AG09319 (cell line): ENCODE measurements at regions not wholly inside any gene's neighbourhood (a gene's known extent, or its start where the extent isn't known, plus 50 kb on each side); places are given as distances from the start of the nearest gene placed in this dataset.

Experiments used
- DNase-seq: peaks from one replicate; pipeline ENCODE4 v3.0.0-alpha.2; 2010; ENCODE audit warnings: low read depth; ENCODE audit errors: extremely low read depth
- TF ChIP-seq, protein P1 (sequence below): IDR thresholded peaks from 2 replicates; pipeline ENCODE4 v1.5.1; 2011; ENCODE audit warnings: low read depth, mild to moderate bottlenecking, inconsistent platforms, low read length, moderate library complexity

DNA sequence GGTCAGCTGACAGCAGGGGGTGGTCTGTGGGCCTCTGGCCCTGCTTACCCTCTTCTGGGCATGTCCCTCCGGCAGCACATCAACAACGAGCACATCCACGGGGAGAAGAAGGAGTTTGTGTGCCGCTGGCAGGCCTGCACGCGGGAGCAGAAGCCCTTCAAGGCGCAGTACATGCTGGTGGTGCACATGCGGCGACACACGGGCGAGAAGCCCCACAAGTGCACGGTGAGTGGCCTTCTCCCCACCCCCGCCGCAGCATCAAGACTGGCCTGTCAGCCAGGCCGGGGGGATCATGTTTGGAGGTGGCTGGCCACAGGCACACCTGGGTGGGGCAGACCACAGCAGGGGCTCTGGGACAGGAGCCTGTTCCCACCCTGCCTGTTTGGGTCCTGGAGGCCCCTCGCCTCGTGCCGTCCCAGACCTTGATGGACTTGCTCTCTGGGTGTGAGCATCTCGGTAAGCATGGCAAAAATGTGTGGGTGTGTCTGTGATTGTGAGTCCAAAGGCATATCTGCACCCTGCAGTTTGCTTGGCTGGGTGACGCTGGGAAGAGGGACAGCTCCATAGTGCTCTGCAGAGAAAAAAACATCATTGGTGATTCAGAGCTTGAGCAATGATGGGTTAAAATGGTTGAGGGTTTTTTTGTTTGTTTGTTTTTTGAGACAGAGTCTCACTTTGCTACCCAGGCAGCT, 242.8 kb downstream of the GLI2 start:
- no peak for DNase-seq
- TF ChIP-seq, protein P1, sequence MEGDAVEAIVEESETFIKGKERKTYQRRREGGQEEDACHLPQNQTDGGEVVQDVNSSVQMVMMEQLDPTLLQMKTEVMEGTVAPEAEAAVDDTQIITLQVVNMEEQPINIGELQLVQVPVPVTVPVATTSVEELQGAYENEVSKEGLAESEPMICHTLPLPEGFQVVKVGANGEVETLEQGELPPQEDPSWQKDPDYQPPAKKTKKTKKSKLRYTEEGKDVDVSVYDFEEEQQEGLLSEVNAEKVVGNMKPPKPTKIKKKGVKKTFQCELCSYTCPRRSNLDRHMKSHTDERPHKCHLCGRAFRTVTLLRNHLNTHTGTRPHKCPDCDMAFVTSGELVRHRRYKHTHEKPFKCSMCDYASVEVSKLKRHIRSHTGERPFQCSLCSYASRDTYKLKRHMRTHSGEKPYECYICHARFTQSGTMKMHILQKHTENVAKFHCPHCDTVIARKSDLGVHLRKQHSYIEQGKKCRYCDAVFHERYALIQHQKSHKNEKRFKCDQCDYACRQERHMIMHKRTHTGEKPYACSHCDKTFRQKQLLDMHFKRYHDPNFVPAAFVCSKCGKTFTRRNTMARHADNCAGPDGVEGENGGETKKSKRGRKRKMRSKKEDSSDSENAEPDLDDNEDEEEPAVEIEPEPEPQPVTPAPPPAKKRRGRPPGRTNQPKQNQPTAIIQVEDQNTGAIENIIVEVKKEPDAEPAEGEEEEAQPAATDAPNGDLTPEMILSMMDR, result no peak

GRCh38 chr2:120979398-120979797, 243.7 kb downstream of the GLI2 start:
- TF ChIP-seq, protein P1, result no peak
- DNase-seq, result no peak

DNA sequence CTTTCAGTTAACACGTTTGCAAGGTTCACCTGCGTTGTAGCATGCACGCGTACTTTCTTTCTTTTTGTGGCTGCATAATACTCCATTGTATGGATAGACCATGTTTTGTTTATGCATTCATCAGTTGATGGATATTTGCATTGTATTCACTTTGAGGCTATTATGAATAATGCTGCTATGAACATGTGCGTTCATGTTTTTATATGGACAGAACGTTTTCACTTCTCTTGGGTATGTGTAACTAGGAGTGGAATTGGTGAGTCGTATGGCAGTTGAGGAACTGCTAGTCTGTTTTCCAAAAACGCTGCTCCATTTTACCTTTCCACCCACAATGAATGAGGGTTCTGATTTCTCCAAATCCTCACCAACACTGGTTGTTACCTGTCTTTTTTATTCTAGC, 244.3 kb downstream of the GLI2 start:
- TF ChIP-seq, protein P1, result no peak
- no peak for DNase-seq

DNA sequence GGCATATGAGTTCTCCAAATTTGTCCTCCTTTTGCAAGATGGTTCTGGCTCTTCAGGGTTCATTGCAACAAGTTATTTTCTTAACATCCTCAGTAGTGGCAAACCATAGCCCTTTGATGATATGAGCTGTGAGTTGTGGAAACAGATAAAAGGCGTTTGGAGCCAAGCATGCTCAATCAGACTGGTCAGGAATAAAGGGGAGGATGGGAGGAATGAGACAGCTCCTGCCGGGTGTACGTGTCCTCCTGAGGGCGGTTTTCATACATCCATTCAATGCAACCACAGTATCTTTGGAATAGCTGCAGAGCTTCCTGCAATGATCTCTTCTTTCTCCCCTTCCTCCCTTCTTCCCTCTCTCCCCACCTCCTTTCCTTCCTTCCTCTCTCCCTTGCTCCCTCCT, 245.8 kb downstream of the GLI2 start:
- TF ChIP-seq, protein P1, result no peak
- DNase-seq, result no peak

- DNase-seq, result no peak
- TF ChIP-seq, protein P1, result no peak
These were observed 246.9 kb downstream of the GLI2 start for GRCh38 chr2:120982598-120982997.

DNA sequence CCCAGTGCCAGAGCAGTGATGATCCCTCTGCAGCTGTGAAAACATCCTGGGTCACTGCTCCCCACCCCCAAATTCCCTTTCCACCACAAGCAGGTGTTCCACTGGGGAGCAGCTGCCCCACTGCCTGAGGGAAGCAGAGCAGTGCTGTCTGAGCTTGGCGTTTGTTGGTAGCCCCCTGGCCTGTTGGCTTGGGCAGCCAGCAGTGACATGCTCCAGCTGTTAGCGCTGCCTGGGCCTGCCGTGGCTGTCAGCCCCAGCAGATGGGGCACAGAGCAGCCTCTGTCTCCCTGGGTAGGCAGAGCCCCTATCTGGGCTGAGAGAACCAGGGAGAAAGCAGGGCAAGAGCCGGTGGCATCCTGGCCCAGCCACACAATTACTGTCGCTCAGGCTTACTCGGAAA, 247.7 kb downstream of the GLI2 start:
- DNase-seq, result no peak
- TF ChIP-seq, protein P1, result no peak

- DNase-seq, result no peak
- TF ChIP-seq, protein P1, result no peak
These were observed 248.4 kb downstream of the GLI2 start for GRCh38 chr2:120984046-120984445.
